DND-41 (cell line): ENCODE measurements at regions not wholly inside any gene's neighbourhood (a gene's known extent, or its start where the extent isn't known, plus 50 kb on each side); places are given as distances from the start of the nearest gene placed in this dataset.
"Not testable (repeated sequence)": the region's sequence is repeated elsewhere in the genome, so short reads cannot be mapped to it uniquely, and the experiment has no call there.

Experiments used
- ATAC-seq: fragments of 200-7000 bp; cut with Tn5 transposase; 3 replicates; pipeline ENCODE4 v1.9.1; 2021; ENCODE audit warnings: low read depth; ENCODE audit not compliant: insufficient read depth
- DNase-seq: peaks from one replicate; pipeline ENCODE4 v3.0.0-alpha.2; 2020
- H2AFZ ChIP-seq: 2 replicates; pipeline ENCODE4 v1.6.0; 2012; ENCODE audit warnings: low read depth, low read length
- H3K27ac ChIP-seq: 2 replicates; pipeline ENCODE4 v1.5.1; 2012; ENCODE audit warnings: low read length, inconsistent platforms
- H3K27me3 ChIP-seq: fragments of 200-600 bp; sonication (generic); 2 replicates; pipeline ENCODE4 v1.6.0; 2012; ENCODE audit warnings: low read length, mild to moderate bottlenecking, inconsistent platforms; ENCODE audit not compliant: insufficient read depth, poor library complexity
- H3K36me3 ChIP-seq: 2 replicates; pipeline ENCODE4 v1.5.1; 2012; ENCODE audit warnings: low read length, inconsistent platforms; ENCODE audit not compliant: insufficient read depth
- H3K4me1 ChIP-seq: 2 replicates; pipeline ENCODE4 v1.5.1; 2012; ENCODE audit warnings: mild to moderate bottlenecking, low read length; ENCODE audit not compliant: insufficient read depth
- H3K4me2 ChIP-seq: 2 replicates; pipeline ENCODE4 v1.6.0; 2012; ENCODE audit warnings: mild to moderate bottlenecking, moderate library complexity, low read length, inconsistent platforms; ENCODE audit not compliant: insufficient read depth
- H3K4me3 ChIP-seq, 2 experiments: fragments of 200-600 bp in 1 of 2; shearing (Covaris generic) in 1 of 2; 2 replicates each; pipeline ENCODE4 v1.5.1; 2012 to 2016; ENCODE audit warnings: inconsistent platforms in 2 of 2, low read length in 2 of 2, mild to moderate bottlenecking in 2 of 2, low read depth in 1 of 2, moderate library complexity in 1 of 2
- H3K79me2 ChIP-seq: 2 replicates; pipeline ENCODE4 v1.6.0; 2012; ENCODE audit warnings: low read length, inconsistent platforms; ENCODE audit not compliant: insufficient read depth
- H3K9ac ChIP-seq: 2 replicates; pipeline ENCODE4 v1.6.0; 2012; ENCODE audit warnings: low read depth, mild to moderate bottlenecking, inconsistent platforms, low read length, moderate library complexity
- H3K9me3 ChIP-seq: 2 replicates; pipeline ENCODE4 v1.5.1; 2012; ENCODE audit warnings: low read length, moderate library complexity, mild to moderate bottlenecking, inconsistent platforms; ENCODE audit not compliant: insufficient read depth, severe bottlenecking
- H4K20me1 ChIP-seq: 2 replicates; pipeline ENCODE4 v1.6.0; 2012; ENCODE audit warnings: low read length; ENCODE audit not compliant: insufficient read depth
- CTCF ChIP-seq: IDR thresholded peaks from 2 replicates; pipeline ENCODE4 v1.5.1; 2012; ENCODE audit warnings: borderline replicate concordance, low read length, moderate library complexity, mild to moderate bottlenecking; ENCODE audit not compliant: poor library complexity, severe bottlenecking; ENCODE audit errors: extremely low read depth
- EZH2 ChIP-seq: IDR thresholded peaks from 3 replicates; pipeline ENCODE4 v1.6.1; 2012; ENCODE audit warnings: borderline replicate concordance, low read depth, mild to moderate bottlenecking, moderate library complexity, low read length, inconsistent platforms; ENCODE audit not compliant: severe bottlenecking

GRCh38 chr13:66154354-66154753 is 1075.8 kb downstream of the PCDH9 start:
- H2AFZ ChIP-seq: no peak overlapping the region
- TF ChIP-seq CTCF (no peak), EZH2 (no peak)
- no peak for ATAC-seq

GRCh38 chr13:66152596-66152995 is 1077.5 kb downstream of the PCDH9 start:
- Histone ChIP-seq H2AFZ (no peak overlapping the region), H4K20me1 (no peaks in the 10 kb centered on the region), H3K27ac (no peak overlapping the region), H3K9me3 (no peaks in the 10 kb centered on the region), H3K79me2 (no peaks in the 10 kb centered on the region), H3K4me3 (no peak overlapping the region), H3K36me3 (no peaks in the 10 kb centered on the region), H3K9ac (no peak overlapping the region), H3K4me1 (peaks cover 6% of the 10 kb centered on the region), H3K4me2 (no peak overlapping the region), H3K27me3 (no peaks in the 10 kb centered on the region)
- no peak for ATAC-seq
- TF ChIP-seq CTCF (no peak), EZH2 (no peak)
- no peak for DNase-seq

More at GRCh38 chr13:66154354-66154753, 1075.8 kb downstream of the PCDH9 start:
- no peaks in the 10 kb centered on the region for H3K36me3 ChIP-seq
- no peak overlapping the region for H3K9ac ChIP-seq
- H3K79me2 ChIP-seq: no peaks in the 10 kb centered on the region
- no peaks in the 10 kb centered on the region for H4K20me1 ChIP-seq
- no peak overlapping the region for H3K4me2 ChIP-seq
- H3K4me1 ChIP-seq: peaks cover 6% of the 10 kb centered on the region
- no peaks in the 10 kb centered on the region for H3K27me3 ChIP-seq
- no peak overlapping the region for H3K27ac ChIP-seq
- H3K4me3 ChIP-seq: no peak overlapping the region
- H3K9me3 ChIP-seq: no peaks in the 10 kb centered on the region
- DNase-seq: no peak

GRCh38 chr13:66144357-66144756 is 1085.8 kb downstream of the PCDH9 start:
- H2AFZ ChIP-seq, H3K4me2 ChIP-seq, ATAC-seq, H3K4me1 ChIP-seq, H4K20me1 ChIP-seq, H3K36me3 ChIP-seq, DNase-seq, H3K27me3 ChIP-seq, H3K9me3 ChIP-seq, H3K27ac ChIP-seq, H3K9ac ChIP-seq, H3K4me3 ChIP-seq, H3K79me2 ChIP-seq: not testable (repeated sequence)

- Histone ChIP-seq H3K9me3 (no peaks in the 10 kb centered on the region), H3K4me2 (no peak overlapping the region), H3K9ac (no peak overlapping the region), H3K4me3 (no peak overlapping the region), H4K20me1 (no peaks in the 10 kb centered on the region), H3K27me3 (no peaks in the 10 kb centered on the region), H3K36me3 (no peaks in the 10 kb centered on the region), H3K4me1 (no peaks in the 10 kb centered on the region), H3K27ac (no peak overlapping the region), H3K79me2 (no peaks in the 10 kb centered on the region), H2AFZ (no peak overlapping the region)
- TF ChIP-seq EZH2 (no peak), CTCF (no peak)
- DNase-seq: no peak
- no peak for ATAC-seq
Observed at GRCh38 chr13:66139701-66140100, 1090.4 kb downstream of the PCDH9 start.
